GM19463 (cell line): ENCODE measurements at regions not wholly inside any gene's neighbourhood (a gene's known extent, or its start where the extent isn't known, plus 50 kb on each side); places are given as distances from the start of the nearest gene placed in this dataset.

ENCODE experiments used
- ATAC-seq: cut with Tn5 transposase; IDR thresholded peaks from one replicate; pipeline ENCODE4 v1.9.1; 2021; ENCODE audit warnings: mild to moderate bottlenecking, moderate library complexity; ENCODE audit not compliant: unreplicated experiment

- ATAC-seq: no peak
Measured at GRCh38 chr1:23615852-23616251, 56.6 kb upstream of the ID3 start.

DNA sequence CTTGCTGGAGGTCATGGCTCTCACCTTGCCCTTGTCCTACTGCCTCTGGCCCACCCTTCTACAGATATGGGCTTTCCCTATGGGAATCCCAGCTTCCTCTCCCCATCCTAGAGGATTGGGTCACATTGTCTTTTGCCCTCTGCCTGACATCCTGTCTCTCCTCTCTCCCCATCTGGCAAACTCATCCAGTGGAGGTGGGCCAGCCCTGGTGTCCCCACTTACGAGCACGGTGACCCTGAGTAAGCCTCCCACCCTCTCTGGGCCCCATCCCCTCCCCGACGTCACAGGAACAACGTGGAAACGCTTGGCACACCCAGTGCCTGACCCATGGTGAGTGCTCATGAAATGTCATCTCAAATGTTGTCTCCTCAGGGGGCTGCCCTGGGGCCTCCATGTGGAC lies 56.1 kb upstream of the ID3 start:
- ATAC-seq: no peak

DNA sequence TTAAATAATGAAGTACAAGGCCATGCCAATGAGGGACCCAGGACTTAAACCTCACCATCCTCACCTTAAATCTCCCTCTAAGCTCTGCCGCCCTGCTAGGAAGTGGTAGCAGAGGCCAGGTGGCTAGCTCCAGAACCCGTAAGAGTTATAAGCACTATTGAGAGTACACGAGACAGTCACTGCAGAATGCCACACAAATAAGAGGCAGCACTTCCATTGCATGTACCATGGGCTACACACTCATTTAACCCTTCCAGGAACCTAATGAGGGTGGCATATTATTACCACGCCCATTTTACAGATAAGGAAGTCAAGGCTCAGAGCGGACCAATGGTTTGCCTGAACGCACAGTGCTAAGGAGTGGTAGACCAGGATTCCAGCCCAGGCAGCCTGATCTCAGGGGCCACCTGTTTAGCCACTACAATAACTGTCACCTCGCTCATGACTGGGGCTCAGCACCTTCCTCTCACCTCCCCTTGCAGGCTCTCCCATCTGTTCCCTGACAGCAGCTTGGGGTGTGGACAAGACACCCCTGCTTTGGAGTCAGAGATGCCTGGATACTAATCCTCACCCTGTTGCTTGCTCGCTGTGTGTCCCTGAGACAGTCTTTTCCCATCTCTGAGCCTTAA lies 54.8 kb upstream of the ID3 start:
- ATAC-seq: no peak

DNA sequence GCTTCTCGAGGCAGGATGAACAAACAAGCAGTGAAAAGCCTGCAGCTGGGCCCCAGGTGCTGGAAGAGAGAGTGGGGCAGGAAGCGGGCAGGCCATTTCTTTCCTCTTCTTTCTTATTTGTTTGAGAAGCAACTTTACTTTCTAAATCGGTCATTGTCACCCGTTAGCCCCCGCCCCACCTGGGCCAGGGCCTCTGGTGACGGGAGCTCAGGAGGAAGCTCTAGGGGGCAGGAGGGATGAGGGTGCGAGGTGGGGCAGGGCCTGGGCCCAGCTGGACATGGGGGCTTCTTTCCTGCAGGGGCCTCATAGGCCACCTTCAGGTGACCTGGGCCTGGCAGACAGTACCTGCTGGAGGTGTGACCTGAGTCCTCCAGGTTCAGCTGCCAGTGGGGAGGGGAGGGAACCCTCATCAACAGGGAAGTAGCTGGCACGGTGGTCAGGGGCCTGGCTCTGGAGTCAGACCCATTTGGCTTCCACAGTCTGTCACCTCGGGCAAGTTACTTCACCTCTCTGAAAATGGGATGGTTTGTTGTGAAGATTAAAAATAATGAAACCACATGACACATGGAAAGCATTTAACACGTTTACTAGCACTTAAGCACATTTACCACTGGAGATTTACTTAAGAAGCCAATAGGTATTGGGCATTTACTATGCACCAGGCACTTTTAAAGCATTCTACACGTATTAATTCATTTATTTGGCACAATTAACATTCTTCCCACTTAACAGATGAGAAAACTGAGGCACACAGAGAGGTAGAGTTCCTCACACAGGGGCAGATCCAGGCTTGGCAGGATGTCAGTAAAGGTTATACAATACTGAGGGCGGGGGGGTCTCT lies 54.1 kb upstream of the ID3 start:
- ATAC-seq: no peak

DNA sequence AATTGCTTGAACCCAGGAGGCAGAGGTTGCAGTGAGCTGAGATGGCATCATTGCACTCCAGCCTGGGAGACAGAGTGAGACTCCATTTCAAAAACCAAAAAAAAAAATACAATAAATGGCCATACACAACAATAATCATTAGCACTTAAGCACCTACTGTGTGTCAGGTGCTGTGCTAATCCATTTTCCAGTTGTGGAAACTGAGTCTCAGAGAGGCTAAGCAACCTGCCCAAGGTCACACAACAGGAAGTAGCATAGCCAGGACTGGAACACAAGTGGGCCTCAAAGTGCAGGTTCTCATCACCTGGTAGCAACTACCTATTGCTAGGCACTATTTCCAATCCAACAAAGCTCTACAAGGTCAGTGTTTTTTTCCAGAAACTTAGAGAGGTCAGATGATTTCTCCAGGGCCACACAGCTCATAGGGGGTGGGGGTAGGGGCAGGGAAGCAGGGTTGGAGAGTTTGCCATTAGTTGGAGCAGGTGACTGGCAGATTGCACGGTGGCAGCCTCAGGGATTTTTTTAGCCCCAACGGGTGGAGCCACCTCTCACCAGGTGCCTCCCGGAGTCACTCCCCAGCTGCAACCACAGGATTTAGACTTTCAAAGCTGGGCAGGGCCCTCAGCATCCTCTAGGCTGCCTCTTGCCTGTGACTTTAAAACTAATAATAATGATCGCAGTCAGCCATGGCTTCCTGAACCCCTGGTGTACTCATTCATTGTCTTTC lies 52.5 kb upstream of the ID3 start:
- no peak for ATAC-seq

- no peak for ATAC-seq
Measured at GRCh38 chr1:23610677-23611076, 51.4 kb upstream of the ID3 start.

DNA sequence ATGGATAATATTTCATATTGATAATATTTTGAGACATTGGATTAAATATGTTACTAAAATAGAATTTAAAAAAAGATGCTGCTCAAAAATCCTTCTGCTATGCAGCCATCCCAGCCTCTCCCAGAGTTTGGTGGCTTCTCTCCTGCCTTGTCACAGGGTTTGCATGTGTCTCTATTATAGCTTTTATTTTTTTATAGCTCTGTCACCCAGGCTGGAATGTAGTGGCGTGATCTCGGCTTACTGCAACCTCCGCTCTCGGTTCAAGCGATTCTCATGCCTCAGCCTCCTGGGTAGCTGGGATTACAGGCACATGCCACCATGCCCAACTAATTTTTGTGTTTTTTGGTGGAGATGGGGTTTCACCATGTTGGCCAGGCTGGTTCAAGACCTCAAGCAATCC lies 50.7 kb upstream of the ID3 start:
- ATAC-seq: no peak
